GM12878 (cell line): ENCODE measurements at regions not wholly inside any gene's neighbourhood (a gene's known extent, or its start where the extent isn't known, plus 50 kb on each side); places are given as distances from the start of the nearest gene placed in this dataset.

ENCODE experiments used
- ATAC-seq: fragments of 200-7000 bp; cut with Tn5 transposase; 3 replicates; pipeline ENCODE4 v1.9.1; 2020; ENCODE audit warnings: mild to moderate bottlenecking, moderate library complexity
- BruUV-seq: library from RNA; stranded (reverse); fragments of 400-500 nt; replicated peaks from 2 replicates; lab custom pipeline; 2021; lab: Mats Ljungman, UMichigan
- CTCF ChIA-PET: fragments of 300-600 bp; sonication (Branson Sonifier 250); formaldehyde crosslinking; extraction: SDS; loops from one replicate; lab custom pipeline; 2021; ENCODE audit warnings: inconsistent platforms; lab: Yijun Ruan, JAX
- POLR2A ChIA-PET: fragments of 350-600 bp; formaldehyde crosslinking; extraction: SDS; loops from one replicate; lab custom pipeline; 2021; ENCODE audit warnings: inconsistent platforms; lab: Charles Lee
- RAD21 ChIA-PET: fragments of 300-600 bp; sonication (Branson Sonifier 250); formaldehyde crosslinking; loops from one replicate; lab custom pipeline; 2023; ENCODE audit warnings: antibody characterized with exemption; ENCODE audit not compliant: unreplicated experiment; lab: Charles Lee
- SMC1A ChIA-PET: fragments of 300-600 bp; sonication (Branson Sonifier 250); formaldehyde crosslinking; loops from one replicate; lab custom pipeline; 2023; ENCODE audit not compliant: unreplicated experiment, uncharacterized antibody; lab: Charles Lee
- DNase-seq: peaks from one replicate; pipeline ENCODE4 v3.0.0-alpha.2; 2011; ENCODE audit warnings: low read depth, low spot score
- FAIRE-seq: peaks from 3 replicates; lab custom pipeline; 2011; peaks lifted over from hg19 to GRCh38; lab: Jason Lieb, UNC
- H2AFZ ChIP-seq: 2 replicates; pipeline ENCODE4 v1.6.0; 2011; ENCODE audit warnings: low read depth, low read length, control low read depth; ENCODE audit not compliant: control insufficient read depth
- H3K27ac ChIP-seq: 2 replicates; pipeline ENCODE4 v1.5.1; 2011; ENCODE audit warnings: control low read depth; ENCODE audit not compliant: control insufficient read depth, insufficient read depth
- H3K27me3 ChIP-seq, 2 experiments: replicated peaks in 1 of 2; 2 replicates each; pipeline versions ENCODE4 v1.6.0 to v1.6.1; 2011; ENCODE audit warnings: low read length in 1 of 2; ENCODE audit not compliant: control insufficient read depth in 2 of 2, insufficient read depth in 2 of 2
- H3K36me3 ChIP-seq, 2 experiments: 2 replicates each; pipeline ENCODE4 v1.5.1; 2011; ENCODE audit warnings: low read length in 1 of 2; ENCODE audit not compliant: control insufficient read depth in 2 of 2, insufficient read depth in 2 of 2
- H3K4me1 ChIP-seq: 2 replicates; pipeline ENCODE4 v1.6.1; 2011; ENCODE audit warnings: mild to moderate bottlenecking, low read length, moderate library complexity, mixed read lengths; ENCODE audit not compliant: control insufficient read depth, insufficient read depth
- H3K4me2 ChIP-seq: 2 replicates; pipeline ENCODE4 v1.6.0; 2011; ENCODE audit warnings: control low read depth; ENCODE audit not compliant: control insufficient read depth, insufficient read depth
- H3K4me3 ChIP-seq: fragments of 200-600 bp; sonication (generic); 2 replicates; pipeline ENCODE4 v1.5.1; 2016
- H3K79me2 ChIP-seq: 2 replicates; pipeline ENCODE4 v1.6.0; 2011; ENCODE audit warnings: low read length; ENCODE audit not compliant: control insufficient read depth, insufficient read depth
- H3K9ac ChIP-seq: 2 replicates; pipeline ENCODE4 v1.8.0; 2011; ENCODE audit warnings: low read length, control low read depth, mixed read lengths; ENCODE audit not compliant: control insufficient read depth, insufficient read depth
- H3K9me3 ChIP-seq: replicated peaks from 3 replicates; pipeline ENCODE4 v1.5.1; 2011; ENCODE audit warnings: mild to moderate bottlenecking, low read length; ENCODE audit not compliant: control insufficient read depth, insufficient read depth
- H4K20me1 ChIP-seq: 2 replicates; pipeline ENCODE4 v1.6.0; 2011; ENCODE audit not compliant: control insufficient read depth, insufficient read depth
- CHD4 ChIP-seq: fragments of 200-600 bp; sonication (generic); IDR thresholded peaks from 2 replicates; pipeline ENCODE4 v1.6.1; 2016; ENCODE audit warnings: mild to moderate bottlenecking
- HDAC6 ChIP-seq: fragments of 200-600 bp; sonication (generic); IDR thresholded peaks from one replicate; pipeline ENCODE4 v1.8.0; 2017; ENCODE audit warnings: antibody characterized with exemption; ENCODE audit not compliant: unreplicated experiment
- KAT2A ChIP-seq: conservative IDR thresholded peaks from 2 replicates; pipeline ENCODE4 v1.6.1; 2011; ENCODE audit warnings: low read depth, low read length; ENCODE audit not compliant: control insufficient read depth
- POU2F2 ChIP-seq: IDR thresholded peaks from 3 replicates; pipeline ENCODE4 v1.6.1; 2011; ENCODE audit warnings: low read depth, mild to moderate bottlenecking, low read length, borderline replicate concordance
- RAD51 ChIP-seq: fragments of 450-650 bp; IDR thresholded peaks from 2 replicates; pipeline ENCODE4 v1.6.1; 2016; ENCODE audit warnings: moderate library complexity, mild to moderate bottlenecking, inconsistent platforms
- SUZ12 ChIP-seq: fragments of 200-600 bp; sonication (generic); IDR thresholded peaks from one replicate; pipeline ENCODE4 v1.6.1; 2018; ENCODE audit warnings: antibody characterized with exemption, mild to moderate bottlenecking; ENCODE audit not compliant: unreplicated experiment
- ZNF274 ChIP-seq: IDR thresholded peaks from one replicate; pipeline ENCODE4 v1.8.0; 2011; ENCODE audit not compliant: insufficient read length, insufficient read depth
- WGBS: methylation state at CpG from one replicate; pipeline ENCODE4 v1.1.6; 2016; ENCODE audit warnings: low lambda C conversion rate; ENCODE audit not compliant: insufficient replicate concordance, insufficient coverage; ENCODE audit errors: missing lambda C conversion rate; 5-methylcytosine and 5-hydroxymethylcytosine counted together
- in situ Hi-C: fragments of 300-500 bp; cut with MboI; formaldehyde crosslinking; loops from 9 replicates; pipeline ENCODE4 v1.14.3; 2018; ENCODE audit warnings: mixed read lengths
- intact Hi-C: fragments of 100-400 bp; cut with micrococcal nuclease; formaldehyde crosslinking; loops from one replicate; pipeline ENCODE4 v1.14.2; 2022; ENCODE audit not compliant: unreplicated experiment
- TF ChIP-seq, protein P1 (sequence below): fragments of 450-650 bp; IDR thresholded peaks from 2 replicates; pipeline ENCODE4 v1.6.1; 2018; ENCODE audit warnings: mild to moderate bottlenecking, low read depth, moderate library complexity; ENCODE audit not compliant: partially characterized antibody
- TF ChIP-seq, protein P2 (sequence below): fragments of 450-650 bp; IDR thresholded peaks from 2 replicates; pipeline ENCODE4 v1.6.1; 2017; ENCODE audit warnings: low read depth, mild to moderate bottlenecking, moderate library complexity
- TF ChIP-seq, protein P3 (sequence below): IDR thresholded peaks from 2 replicates; pipeline ENCODE4 v1.6.1; 2012; ENCODE audit warnings: low read length, inconsistent platforms
- TF ChIP-seq, protein P4 (sequence below): IDR thresholded peaks from 2 replicates; pipeline ENCODE4 v1.6.1; 2012; ENCODE audit warnings: mild to moderate bottlenecking, low read depth, low read length

DNA sequence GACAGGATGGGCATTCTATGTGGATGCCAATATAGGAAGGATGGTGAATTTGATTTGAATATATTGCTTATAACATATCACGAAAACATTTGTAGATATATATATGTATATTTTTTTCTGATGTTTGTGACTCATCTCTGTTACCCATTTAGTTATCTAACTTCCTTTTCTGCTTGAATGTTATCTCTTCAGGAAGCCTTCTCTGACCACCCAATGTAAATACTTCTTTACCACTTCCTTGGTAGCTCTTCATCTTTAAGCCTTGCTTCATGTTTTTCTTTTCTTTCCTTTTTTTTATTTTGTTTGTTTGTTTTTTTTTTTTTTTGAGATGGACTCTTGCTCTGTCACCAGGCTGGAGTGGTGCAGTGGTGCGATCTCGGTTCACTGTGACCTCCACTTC lies 260.5 kb upstream of the EPHA7 start (continued):
- TF ChIP-seq, protein P1, sequence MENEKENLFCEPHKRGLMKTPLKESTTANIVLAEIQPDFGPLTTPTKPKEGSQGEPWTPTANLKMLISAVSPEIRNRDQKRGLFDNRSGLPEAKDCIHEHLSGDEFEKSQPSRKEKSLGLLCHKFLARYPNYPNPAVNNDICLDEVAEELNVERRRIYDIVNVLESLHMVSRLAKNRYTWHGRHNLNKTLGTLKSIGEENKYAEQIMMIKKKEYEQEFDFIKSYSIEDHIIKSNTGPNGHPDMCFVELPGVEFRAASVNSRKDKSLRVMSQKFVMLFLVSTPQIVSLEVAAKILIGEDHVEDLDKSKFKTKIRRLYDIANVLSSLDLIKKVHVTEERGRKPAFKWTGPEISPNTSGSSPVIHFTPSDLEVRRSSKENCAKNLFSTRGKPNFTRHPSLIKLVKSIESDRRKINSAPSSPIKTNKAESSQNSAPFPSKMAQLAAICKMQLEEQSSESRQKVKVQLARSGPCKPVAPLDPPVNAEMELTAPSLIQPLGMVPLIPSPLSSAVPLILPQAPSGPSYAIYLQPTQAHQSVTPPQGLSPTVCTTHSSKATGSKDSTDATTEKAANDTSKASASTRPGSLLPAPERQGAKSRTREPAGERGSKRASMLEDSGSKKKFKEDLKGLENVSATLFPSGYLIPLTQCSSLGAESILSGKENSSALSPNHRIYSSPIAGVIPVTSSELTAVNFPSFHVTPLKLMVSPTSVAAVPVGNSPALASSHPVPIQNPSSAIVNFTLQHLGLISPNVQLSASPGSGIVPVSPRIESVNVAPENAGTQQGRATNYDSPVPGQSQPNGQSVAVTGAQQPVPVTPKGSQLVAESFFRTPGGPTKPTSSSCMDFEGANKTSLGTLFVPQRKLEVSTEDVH = no peak
- TF ChIP-seq, protein P2, sequence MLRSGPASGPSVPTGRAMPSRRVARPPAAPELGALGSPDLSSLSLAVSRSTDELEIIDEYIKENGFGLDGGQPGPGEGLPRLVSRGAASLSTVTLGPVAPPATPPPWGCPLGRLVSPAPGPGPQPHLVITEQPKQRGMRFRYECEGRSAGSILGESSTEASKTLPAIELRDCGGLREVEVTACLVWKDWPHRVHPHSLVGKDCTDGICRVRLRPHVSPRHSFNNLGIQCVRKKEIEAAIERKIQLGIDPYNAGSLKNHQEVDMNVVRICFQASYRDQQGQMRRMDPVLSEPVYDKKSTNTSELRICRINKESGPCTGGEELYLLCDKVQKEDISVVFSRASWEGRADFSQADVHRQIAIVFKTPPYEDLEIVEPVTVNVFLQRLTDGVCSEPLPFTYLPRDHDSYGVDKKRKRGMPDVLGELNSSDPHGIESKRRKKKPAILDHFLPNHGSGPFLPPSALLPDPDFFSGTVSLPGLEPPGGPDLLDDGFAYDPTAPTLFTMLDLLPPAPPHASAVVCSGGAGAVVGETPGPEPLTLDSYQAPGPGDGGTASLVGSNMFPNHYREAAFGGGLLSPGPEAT = no peak
- TF ChIP-seq, protein P3, sequence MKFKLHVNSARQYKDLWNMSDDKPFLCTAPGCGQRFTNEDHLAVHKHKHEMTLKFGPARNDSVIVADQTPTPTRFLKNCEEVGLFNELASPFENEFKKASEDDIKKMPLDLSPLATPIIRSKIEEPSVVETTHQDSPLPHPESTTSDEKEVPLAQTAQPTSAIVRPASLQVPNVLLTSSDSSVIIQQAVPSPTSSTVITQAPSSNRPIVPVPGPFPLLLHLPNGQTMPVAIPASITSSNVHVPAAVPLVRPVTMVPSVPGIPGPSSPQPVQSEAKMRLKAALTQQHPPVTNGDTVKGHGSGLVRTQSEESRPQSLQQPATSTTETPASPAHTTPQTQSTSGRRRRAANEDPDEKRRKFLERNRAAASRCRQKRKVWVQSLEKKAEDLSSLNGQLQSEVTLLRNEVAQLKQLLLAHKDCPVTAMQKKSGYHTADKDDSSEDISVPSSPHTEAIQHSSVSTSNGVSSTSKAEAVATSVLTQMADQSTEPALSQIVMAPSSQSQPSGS = no peak
- no peak for TF ChIP-seq KAT2A

DNA sequence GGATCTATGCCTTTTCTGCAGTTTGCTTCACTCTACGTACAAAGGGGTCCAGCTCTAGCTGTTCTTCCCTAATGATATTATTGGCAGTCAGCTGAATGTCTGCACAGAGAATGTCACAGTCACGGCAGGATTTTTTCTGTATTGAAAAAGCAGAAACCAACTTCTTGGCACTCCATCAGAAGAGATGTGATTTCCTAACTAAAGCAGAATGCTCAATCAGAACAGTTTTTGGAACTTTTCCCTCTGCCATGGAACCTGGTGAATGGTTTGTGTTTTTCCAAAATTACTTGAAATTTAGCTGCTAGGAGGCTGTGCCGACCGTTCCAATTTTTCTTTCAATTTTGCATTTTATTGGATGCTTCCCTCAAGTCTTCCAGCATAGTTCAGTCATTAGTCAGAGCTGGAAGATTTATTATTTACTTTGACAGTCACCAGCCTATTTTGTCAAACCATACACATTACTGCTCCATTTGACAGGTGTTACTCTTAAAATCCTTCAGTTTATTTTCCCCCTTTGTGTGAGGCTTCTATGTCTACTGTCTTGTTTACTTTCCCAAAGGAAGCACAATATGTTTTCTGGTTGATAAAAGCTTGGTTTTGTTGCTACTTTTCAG lies 259.6 kb upstream of the EPHA7 start:
- H3K9ac ChIP-seq = no peak overlapping the region
- no peak overlapping the region for H2AFZ ChIP-seq
- no peak overlapping the region for H3K4me3 ChIP-seq
- H3K27me3 ChIP-seq = no peaks in the 10 kb centered on the region
- no peak for DNase-seq
- H3K27ac ChIP-seq = no peak overlapping the region
- ChIA-PET CTCF (interaction anchor here (0.6 to 1.6 kb wide), 2 partner anchors 39 to 977 kb away, joined by 3 read pairs; no protein-coding TSS in a partner anchor), POLR2A (no interaction called here), RAD21 (no interaction called here), SMC1A (no interaction called here)
- FAIRE-seq = no peak
- H3K79me2 ChIP-seq = no peaks in the 10 kb centered on the region
- no peak overlapping the region for H3K4me2 ChIP-seq
- intact Hi-C loops = no loop called here
- 20% methylated on average over 4 of the region's 4 CpGs for WGBS
- H3K9me3 ChIP-seq = no peaks in the 10 kb centered on the region
- no peaks in the 10 kb centered on the region for H3K36me3 ChIP-seq
- in situ Hi-C loops = no loop called here
- no peak for ATAC-seq
- no peaks in the 10 kb centered on the region for H4K20me1 ChIP-seq
- BruUV-seq = no TSS peak
- H3K4me1 ChIP-seq = no peaks in the 10 kb centered on the region
- TF ChIP-seq HDAC6 (no peak), RAD51 (no peak), SUZ12 (no peak), CHD4 (no peak), POU2F2 (no peak), ZNF274 (no peak)
- TF ChIP-seq, protein P4, sequence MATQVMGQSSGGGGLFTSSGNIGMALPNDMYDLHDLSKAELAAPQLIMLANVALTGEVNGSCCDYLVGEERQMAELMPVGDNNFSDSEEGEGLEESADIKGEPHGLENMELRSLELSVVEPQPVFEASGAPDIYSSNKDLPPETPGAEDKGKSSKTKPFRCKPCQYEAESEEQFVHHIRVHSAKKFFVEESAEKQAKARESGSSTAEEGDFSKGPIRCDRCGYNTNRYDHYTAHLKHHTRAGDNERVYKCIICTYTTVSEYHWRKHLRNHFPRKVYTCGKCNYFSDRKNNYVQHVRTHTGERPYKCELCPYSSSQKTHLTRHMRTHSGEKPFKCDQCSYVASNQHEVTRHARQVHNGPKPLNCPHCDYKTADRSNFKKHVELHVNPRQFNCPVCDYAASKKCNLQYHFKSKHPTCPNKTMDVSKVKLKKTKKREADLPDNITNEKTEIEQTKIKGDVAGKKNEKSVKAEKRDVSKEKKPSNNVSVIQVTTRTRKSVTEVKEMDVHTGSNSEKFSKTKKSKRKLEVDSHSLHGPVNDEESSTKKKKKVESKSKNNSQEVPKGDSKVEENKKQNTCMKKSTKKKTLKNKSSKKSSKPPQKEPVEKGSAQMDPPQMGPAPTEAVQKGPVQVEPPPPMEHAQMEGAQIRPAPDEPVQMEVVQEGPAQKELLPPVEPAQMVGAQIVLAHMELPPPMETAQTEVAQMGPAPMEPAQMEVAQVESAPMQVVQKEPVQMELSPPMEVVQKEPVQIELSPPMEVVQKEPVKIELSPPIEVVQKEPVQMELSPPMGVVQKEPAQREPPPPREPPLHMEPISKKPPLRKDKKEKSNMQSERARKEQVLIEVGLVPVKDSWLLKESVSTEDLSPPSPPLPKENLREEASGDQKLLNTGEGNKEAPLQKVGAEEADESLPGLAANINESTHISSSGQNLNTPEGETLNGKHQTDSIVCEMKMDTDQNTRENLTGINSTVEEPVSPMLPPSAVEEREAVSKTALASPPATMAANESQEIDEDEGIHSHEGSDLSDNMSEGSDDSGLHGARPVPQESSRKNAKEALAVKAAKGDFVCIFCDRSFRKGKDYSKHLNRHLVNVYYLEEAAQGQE = no peak
